ENCODE measurements at regions not wholly inside any gene's neighbourhood (a gene's known extent, or its start where the extent isn't known, plus 50 kb on each side); places are given as distances from the start of the nearest gene placed in this dataset.
"Not testable (repeated sequence)": the region's sequence is repeated elsewhere in the genome, so short reads cannot be mapped to it uniquely, and the experiment has no call there.

DNA sequence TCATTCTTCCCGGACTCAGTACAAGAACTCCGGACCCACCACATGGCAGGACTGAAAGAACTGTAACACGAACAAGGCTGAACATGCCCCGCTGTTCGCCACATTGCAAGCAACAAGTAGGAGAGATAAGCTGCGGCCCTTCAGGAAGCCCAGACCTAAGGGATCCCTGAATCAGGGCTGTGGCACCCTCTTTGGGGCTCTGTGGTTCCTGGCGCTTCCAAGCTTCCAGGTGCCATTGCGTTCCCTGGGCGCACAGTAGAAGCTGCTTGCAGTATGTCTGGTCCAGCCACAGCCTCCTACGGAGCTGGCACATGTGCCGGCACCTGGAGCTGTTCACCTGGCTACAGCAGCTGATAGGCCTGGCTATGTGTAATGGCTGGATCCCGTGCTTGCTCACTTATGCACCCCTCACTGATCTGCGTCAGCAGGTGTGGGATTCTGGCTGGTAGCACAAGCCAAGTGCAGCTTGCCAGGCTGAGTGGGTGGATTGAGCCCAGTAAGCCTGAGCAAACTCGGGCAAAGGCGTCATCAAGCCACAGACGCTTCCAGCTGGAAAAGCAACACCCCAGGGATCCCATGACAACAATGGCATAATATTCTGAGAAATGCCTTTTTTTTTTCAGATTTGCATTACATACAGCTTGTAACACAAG is 748.6 kb upstream of the GBE1 start:
- DNase-seq (ENCODE audit: low read depth, low spot score) = no peak

DNA sequence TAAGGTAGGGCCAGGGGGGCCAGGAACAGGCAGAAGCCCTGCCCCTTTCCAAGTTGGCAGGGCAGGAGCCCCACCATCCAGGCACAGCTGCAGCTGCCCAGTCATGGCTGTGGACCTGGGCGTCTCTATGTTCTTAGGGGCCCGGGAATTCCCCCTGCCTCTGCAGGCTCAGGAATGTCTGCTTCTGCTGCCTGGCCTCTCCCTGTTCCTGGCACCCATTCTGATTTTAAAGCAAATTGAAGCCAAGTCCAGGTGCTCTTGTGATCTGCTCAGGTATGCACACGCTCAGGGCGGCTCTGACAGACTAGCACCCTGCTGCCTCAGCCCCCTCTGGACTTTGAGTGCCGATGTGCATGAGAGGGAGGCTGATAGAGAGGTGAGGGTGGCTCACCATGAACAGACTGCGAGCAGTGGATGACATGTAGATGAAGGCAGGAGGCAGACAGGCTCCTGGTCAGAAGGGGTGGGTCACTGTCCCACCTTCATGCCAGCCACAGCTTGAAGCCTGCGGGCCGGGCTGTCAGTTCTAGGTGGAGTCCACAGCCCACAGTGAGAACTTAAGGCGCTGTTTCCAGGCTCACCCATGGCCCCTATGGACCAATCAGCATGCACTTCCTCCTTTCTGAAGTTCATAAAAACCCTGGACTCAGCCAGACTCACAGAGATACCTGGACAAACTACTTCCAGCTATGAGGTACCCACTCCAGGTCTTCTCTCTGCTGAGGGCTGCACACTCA is 747.8 kb upstream of the GBE1 start:
- no peak for DNase-seq (ENCODE audit: low read depth, low spot score)

GRCh38 chr3:82506204-82506603 is 744.8 kb upstream of the GBE1 start:
- no peak for DNase-seq (ENCODE audit: low read depth, low spot score)

GRCh38 chr3:82505079-82505756 is 743.8 kb upstream of the GBE1 start:
- no peak for DNase-seq (ENCODE audit: low read depth, low spot score)

- DNase-seq (ENCODE audit: low read depth, low spot score) = no peak
Observed at GRCh38 chr3:82498186-82498585, 736.7 kb upstream of the GBE1 start.

DNA sequence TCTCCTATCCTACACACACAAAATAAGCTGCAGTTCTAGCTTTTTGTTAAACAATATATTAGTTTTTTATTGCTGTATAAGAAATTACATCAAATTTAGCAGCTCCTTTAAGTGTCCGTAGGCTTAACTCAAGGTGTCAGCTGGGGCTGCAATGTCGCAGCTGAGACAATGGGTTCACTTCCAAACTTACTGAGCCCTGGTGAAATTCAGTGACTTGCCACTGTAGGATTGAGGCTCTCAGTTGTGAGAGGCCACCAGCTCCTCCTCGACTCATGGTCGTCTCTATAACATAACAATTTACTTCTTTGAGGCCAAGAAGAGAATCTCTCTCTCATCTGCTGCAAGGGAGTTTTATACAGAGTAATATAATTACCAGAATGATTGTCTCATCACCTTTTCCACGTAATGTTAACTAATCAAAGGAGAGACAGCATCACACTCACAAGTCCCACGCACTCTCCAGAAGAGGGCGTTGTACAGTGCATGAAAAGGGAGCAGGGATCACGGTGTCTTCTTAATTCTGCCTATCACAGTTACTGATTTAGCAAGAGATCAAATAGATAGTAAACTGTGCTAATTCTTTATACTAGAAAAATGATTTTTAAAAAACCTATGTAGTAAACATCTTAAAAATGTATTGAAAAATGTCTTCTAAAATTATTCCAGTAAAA is 735.6 kb upstream of the GBE1 start:
- DNase-seq (ENCODE audit: low read depth, low spot score) = no peak

- no peak for DNase-seq (ENCODE audit: low read depth, low spot score)
Observed at GRCh38 chr3:82495655-82496054, 734.2 kb upstream of the GBE1 start.

GRCh38 chr3:82494977-82495489 is 733.6 kb upstream of the GBE1 start:
- DNase-seq (ENCODE audit: low read depth, low spot score) = no peak

- no peak for DNase-seq (ENCODE audit: low read depth, low spot score)
Observed at GRCh38 chr3:82493858-82494257, 732.4 kb upstream of the GBE1 start.

DNA sequence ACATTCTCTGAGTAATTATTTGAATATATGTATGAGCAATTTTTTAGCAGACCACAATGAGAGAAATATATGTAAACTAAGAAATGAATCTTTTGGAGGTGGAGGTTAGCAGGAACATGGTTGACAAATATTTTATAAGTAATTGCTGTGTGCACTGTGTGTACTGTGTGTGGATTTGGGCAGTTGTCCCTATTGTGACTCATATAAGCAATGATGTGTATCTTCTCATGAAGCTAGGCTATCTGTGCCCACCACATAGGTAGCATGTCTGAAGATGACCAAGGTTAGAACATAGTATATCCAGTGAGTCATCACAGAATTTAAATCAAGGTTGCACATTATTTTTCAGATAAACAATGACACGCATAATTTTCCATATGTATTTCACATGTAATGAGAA is 713.9 kb upstream of the GBE1 start:
- no peak for DNase-seq (ENCODE audit: low read depth, low spot score)

DNA sequence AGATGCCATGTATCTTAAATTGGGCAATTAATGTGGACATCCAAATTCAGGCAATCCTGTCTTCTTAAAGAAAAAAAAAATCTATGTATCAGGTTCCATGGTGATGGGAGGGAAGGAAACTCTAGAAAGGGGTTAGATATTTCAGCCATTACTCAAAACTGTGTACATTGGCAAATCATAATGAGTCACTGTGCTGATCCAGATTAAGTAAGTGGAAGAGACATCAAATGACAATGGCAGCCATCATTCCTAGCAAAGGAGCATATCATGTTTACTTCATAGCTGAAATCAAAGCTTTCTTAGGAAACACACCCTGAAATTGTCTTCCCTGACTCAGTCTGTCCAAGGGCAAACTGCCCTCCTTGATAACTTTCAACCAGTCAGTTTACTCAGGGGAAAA is 713.3 kb upstream of the GBE1 start:
- DNase-seq (ENCODE audit: low read depth, low spot score) = no peak

GRCh38 chr3:82473864-82474541 is 712.6 kb upstream of the GBE1 start:
- no peak for DNase-seq (ENCODE audit: low read depth, low spot score)

DNA sequence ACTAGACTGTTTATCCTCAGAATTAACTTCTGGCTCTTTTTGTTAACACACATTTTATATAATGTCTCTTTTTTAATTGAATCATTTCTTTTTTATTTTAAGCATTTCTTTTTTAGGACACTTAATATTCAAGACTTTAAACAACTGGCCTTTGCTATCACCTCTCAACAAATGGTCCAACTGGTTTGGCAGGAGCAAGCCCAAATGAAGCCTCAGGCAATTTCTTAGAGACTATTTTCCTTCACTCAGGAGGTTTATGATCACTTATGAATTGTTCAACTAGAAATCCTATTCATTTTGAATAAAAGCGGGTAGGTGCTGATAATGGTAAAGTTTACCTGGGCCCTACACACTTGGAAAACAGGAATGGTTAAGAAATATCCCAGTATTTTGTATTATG is 705.6 kb upstream of the GBE1 start:
- no peak for DNase-seq (ENCODE audit: low read depth, low spot score)

- no peak for DNase-seq (ENCODE audit: low read depth, low spot score)
Observed at GRCh38 chr3:82462977-82463376, 701.5 kb upstream of the GBE1 start.

DNA sequence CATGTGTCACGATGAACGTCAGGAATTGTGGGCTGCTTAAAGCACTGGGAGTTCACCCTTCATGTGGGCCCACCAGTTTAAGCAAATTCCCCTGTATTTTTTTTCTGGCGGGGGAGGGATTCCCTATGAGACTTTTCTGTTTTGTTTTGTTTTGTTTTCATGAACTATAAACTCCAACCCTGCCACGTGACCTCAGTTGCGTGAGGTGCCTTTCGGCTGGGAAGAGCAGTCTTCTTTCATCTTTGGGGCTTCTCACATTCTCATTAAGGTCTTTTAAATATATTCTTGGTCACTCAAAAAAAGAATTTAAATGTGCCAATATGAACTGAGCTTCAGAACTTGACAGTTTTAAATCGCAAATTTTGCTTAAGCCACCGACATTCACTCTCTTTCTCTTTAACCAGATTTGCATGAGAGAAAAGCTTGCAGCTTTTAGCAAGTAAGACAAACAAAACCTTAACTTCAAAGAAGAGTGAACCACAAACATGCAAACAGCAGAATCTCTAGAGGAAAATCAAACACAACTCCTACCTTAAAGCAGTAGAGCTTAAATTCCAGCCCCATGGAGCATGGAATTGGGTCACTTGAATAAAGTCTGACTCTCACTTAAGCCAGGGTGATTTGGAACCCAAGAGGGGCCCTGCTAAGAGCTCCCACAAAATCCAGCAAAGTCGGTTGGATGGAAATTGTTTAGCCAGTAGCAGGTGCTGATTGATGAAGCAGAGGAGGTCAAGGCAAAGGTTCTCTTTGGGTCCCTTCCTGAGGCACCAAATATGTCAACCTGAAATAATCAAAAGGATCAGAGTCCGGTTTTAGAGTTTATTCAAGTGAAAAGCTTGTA is 699.8 kb upstream of the GBE1 start:
- DNase-seq (ENCODE audit: low read depth, low spot score) = no peak

- no peak for DNase-seq (ENCODE audit: low read depth, low spot score)
Observed at GRCh38 chr3:82448320-82448719, 686.9 kb upstream of the GBE1 start.

- DNase-seq (ENCODE audit: low read depth, low spot score) = not testable (repeated sequence)
Observed at GRCh38 chr3:82428821-82429220, 667.4 kb upstream of the GBE1 start.

GRCh38 chr3:82424031-82424339 is 662.5 kb upstream of the GBE1 start:
- no peak for DNase-seq (ENCODE audit: low read depth, low spot score)

DNA sequence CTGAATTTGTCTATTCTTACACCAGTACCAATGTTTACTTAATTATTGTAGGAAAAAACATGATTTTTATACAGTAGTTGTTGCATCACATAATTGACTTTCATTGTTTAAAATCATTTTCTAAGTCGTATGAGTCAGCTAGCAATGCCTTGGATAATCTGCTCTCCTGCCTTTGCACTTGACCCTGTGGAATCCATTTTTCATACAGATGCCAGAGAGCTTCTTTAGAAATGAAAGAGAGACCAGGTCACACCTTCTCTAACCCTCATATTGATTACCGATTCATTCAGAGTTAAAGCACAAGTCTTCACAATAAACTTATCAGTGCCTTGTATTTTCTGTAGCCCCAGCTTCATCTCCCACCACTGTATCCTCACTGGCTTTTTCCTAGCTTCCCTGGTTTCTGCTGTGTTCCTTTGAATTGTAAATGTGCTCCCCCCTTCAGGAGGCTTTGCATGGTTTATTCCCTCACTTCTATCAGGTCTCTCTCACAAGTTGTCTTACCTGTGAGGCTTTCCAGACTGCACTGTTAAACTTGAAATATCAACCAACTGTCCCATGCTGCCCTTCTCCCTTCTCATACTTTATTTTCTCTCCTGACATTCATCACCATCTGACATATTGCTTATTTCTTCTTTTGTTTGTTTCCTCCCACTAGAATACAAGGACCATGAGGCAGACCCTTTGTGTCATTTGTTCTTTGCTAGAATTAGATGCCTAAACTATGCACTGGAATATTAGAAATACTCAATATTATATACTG is 662.0 kb upstream of the GBE1 start:
- DNase-seq (ENCODE audit: low read depth, low spot score) = no peak

GRCh38 chr3:82416830-82417229 is 655.4 kb upstream of the GBE1 start:
- no peak for DNase-seq (ENCODE audit: low read depth, low spot score)

Measured in smooth muscle cell of the brain vasculature (primary cell).